Right renal cortex interstitium (tissue), 3 donors: ENCODE measurements at regions not wholly inside any gene's neighbourhood (a gene's known extent, or its start where the extent isn't known, plus 50 kb on each side); places are given as distances from the start of the nearest gene placed in this dataset.

Source experiments
- DNase-seq, 3 donors: peaks; one replicate each; pipeline ENCODE4 v3.0.0-alpha.2; 2013; ENCODE audit warnings: low read depth in 3 of 3, low spot score in 2 of 3

GRCh38 chr1:192022827-192023226, 135.4 kb upstream of the RGS18 start:
- no peak for DNase-seq

DNA sequence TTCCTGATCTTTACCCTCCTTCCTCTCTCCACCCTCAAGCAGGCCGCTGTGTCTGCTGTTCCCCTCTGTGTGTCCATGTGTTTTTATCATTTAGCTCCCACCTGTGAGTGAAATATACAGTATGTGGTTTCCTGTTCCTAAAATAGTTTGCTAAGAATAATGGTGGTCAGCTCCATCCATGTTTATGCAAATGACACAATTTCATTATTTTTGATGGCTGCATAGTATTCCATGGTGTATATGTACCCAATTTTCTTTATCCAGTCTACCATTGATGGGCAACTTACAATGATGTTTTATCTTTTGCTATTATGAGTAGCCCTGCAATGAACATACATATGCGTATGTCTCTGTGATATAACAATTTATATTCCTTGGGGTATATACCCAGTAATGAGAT, 133.4 kb upstream of the RGS18 start:
- DNase-seq, result no peak

- no peak for DNase-seq
Measured at GRCh38 chr1:192038567-192038966, 119.7 kb upstream of the RGS18 start.

- no peak for DNase-seq
Measured at GRCh38 chr1:192045131-192045530, 113.1 kb upstream of the RGS18 start.

DNA sequence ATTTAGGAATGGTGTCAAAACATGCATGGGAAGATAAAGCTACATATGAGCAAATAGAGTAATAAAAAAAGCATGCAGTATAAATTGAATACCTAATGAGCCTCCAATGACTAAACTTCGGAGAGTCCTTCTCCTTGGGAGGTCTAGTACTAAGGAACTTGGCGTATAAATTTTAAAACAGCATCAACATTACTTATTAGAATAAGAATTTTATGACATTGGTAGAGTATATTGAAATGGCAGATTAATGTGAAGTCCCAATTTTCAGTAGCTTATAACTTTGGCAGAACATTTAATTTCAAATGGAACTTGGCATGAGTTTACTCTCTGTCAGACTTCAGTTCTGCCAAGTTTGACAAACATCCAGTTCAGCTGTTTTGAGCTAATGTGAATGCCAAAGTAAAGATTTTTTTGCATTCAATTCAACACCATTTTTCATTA, 104.7 kb upstream of the RGS18 start:
- DNase-seq, result no peak

DNA sequence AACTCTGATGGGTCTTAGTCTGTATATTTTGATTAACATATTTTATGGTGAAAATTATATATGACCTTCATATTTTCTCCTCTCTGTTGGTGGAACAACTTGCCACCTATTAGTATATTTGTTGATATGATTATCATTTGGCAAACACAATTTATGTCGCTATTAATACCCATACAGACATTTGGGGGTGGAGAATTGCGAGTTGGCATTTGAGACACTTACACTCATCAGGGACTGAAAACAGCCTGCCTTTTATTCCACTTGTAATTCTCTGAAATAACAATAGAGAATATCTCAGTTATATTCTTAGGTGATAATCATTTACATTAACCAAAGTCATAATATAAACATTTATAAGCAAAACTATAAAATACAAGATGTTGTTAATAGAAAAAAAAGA, 100.5 kb upstream of the RGS18 start:
- DNase-seq, result no peak

GRCh38 chr1:192059407-192059806, 98.9 kb upstream of the RGS18 start:
- DNase-seq, result no peak

DNA sequence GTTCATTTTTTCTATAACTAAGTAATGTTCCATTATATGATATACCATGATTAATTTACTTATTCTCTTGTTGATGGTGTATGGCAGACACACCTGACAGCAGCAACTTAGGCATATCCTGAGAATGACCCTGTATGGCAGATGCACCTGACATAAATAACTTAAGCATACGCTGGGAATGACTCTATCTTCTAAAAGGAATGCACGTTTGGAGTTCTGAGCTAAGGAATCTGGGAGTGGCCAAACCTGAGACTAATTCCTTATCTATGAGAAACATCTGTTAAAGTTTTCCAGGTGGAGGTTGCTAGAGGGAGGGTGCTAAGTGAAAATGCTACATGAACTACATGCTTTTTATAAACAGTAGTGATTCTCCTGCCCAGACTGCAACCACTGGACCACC, 96.7 kb upstream of the RGS18 start:
- DNase-seq, result no peak

DNA sequence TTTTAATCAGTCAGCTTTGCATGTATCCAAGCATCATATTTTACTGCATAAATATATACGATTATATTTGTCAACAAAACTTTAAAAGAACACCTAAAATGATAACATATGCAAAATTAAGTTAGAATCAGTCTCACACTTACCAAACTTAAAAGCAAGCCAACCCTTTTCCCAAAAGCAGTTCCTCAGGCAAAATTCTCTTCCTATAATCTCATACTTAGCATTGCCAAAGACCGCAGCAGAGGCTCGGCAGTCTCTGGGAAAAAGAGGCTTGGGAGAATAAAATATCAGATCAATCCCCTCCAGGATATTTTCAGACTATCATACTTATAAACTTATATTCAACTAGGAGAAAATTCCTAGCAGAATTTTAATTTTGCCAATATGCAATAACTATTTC, 93.2 kb upstream of the RGS18 start:
- DNase-seq, result no peak

- DNase-seq, result no peak
Measured at GRCh38 chr1:192066202-192066601, 92.1 kb upstream of the RGS18 start.

DNA sequence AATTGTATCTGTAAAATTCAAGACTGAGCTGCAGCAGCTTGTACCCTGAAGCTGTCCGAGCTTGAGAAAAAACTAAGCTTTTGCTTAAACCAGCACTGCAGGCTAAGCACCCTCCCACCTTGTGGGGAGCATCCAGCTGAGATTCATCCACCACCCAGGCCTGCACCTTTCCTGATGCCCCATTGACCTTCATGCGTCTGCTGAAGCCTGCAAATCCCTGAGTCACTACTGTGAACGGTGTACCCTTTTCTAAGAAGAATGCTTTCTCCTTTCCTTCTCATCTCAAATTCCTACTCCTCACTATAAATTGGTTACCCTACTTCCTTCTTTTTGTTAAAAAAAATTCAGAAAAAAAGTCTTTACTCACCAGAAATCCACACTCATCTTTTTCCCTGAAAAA, 90.9 kb upstream of the RGS18 start:
- no peak for DNase-seq

DNA sequence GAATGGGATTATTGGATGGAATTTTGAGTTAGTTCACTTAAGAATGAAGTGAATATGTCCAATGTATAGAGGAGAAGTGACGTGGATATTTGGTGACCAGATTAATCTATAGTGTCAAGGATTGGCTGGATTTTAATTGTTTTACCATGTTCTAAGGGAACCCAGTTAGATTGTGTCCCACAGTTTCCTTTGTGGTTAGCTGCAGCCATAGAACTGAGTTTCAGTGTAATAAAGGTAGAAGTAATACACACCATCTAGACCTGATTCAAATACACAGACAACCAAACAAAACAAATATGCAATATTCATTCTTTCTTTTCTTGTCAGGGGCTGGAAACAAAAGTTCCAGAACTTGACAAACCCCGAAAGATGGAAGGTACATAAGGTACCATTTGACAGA, 88.0 kb upstream of the RGS18 start:
- DNase-seq, result no peak

GRCh38 chr1:192080684-192081083, 77.6 kb upstream of the RGS18 start:
- no peak for DNase-seq

DNA sequence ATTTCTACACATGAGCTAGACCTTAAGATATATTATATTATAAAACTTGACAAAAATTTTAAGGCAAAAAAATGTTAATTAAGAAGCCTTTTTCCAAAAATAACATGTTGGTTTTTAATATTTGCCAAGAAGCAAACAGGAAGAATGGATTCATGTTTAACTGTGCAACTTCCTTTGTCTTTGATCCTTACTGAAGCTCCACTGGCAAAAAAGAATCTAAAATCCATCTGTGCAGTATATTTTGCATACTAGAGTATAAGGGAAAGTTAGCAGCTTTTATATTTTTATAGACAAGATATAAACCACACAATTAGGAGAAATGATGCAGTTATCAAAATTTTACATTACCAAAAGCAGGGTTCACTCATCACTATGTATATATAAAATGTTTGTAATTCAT, 76.9 kb upstream of the RGS18 start:
- no peak for DNase-seq

DNA sequence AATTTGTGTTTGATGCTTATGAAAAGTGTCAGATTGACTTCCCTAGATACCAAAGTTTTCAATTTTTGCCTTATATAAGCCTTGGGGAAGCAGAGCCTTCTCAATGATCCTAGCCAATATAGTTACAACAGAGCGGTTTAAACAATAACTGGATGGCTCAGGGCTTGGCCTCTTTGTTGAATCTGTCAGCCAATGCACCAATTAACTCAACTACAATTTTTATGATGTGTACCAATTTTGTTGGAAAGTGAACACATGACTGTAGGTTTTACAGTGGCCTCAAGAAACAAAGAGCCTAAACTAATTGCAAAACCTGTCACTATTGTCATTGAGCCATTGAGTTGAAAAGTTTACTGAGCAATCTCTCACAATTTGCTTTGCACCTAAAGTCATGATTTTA, 71.6 kb upstream of the RGS18 start:
- no peak for DNase-seq

DNA sequence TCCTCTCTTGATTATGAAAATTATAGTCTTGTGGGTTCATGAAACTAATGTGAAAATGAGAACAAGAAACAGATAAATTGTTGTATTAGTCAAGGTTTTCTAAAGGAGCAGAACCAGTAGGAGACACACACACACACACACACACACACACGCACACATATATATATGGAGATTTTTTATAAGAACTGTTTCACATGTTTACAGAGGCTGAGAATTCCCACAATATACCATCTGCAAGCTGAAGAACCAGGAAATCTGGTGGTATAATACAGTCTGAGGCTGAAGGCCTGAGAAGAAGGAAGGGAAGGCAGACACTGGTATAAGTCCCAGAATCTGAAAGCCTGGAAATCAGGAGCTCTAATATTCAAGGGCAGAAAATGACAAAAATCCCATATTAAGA, 70.9 kb upstream of the RGS18 start:
- no peak for DNase-seq

GRCh38 chr1:192088496-192088895, 69.8 kb upstream of the RGS18 start:
- no peak for DNase-seq

DNA sequence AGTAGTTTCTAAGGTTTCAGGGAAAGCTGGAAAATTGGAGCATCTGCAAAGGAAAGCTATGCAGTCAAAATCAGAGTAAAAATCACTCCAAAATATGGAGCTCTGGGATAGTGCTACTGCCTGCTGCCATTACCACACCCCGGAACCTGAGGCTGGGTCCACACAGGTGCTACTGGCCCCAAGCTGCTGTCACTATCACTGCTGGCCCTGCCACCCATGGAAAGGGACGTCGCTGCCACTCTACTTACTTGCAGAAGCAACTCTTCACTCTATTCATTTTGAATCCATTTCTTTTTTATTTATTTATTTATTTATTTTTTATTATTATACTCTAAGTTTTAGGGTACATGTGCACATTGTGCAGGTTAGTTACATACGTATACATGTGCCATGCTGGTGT, 60.3 kb upstream of the RGS18 start:
- no peak for DNase-seq

GRCh38 chr1:192099328-192099727, 58.9 kb upstream of the RGS18 start:
- DNase-seq, result no peak

GRCh38 chr1:192100686-192101468, 57.4 kb upstream of the RGS18 start:
- no peak for DNase-seq

- no peak for DNase-seq
Measured at GRCh38 chr1:192104128-192104527, 54.1 kb upstream of the RGS18 start.

DNA sequence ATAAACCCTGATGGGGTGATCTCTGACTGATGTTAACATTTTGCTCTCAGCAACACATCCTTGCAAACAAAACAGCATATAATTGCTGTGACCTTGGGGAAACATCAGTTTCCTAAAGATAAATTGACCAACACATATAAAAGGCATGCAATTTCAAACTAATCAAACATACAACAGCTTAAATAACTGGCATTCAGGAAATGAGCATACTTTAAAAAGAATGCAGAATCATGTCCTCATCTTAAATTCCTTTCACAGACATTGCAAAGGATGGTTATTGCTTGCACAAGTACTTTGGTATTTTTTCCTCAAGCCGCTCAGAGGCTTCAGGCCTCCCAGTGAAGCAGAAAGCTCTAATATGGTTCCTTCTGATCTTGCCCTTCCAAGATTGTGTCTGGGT, 53.4 kb upstream of the RGS18 start:
- no peak for DNase-seq

DNA sequence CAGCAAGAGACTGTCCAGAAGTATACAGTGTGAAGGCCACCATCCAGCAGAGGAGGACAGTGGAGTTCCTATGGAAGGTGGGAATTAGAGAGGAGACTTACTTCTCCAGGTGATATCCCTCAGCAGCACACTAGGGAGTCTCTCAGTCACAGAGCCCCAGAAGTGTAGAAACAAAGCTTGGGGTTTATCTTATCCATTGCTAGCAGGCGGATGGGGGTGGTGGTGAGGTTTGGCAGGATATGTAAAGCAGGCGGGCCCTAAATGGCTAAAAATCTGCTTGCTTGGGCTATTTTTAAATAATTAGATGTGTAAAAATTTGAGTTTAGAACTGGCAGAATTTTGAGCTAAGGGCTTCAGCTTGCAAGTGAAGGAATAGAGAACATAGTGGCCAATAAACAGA, 50.1 kb upstream of the RGS18 start:
- DNase-seq, result no peak
